ENCODE measurements at regions not wholly inside any gene's neighbourhood (a gene's known extent, or its start where the extent isn't known, plus 50 kb on each side); places are given as distances from the start of the nearest gene placed in this dataset.

- H3K4me2 ChIP-seq (ENCODE audit: low read depth, low read length), result no peak overlapping the region
- H3K79me2 ChIP-seq (ENCODE audit: low read length), result no peaks in the 10 kb centered on the region
- TF ChIP-seq EZH2 (optimal IDR thresholded peaks at IDR 0.05; ENCODE audit: low read depth, low read length), result no peak
- no peak for TF ChIP-seq EZH2phosphoT487 (IDR thresholded peaks at IDR 0.05; ENCODE audit: low read length)
- TF ChIP-seq CTCF (IDR thresholded peaks at IDR 0.05; ENCODE audit: low read length), result no peak
- no peaks in the 10 kb centered on the region for H3K27me3 ChIP-seq (replicated peaks; ENCODE audit: insufficient read depth, low read length)
- no peaks in the 10 kb centered on the region for H3K4me1 ChIP-seq (ENCODE audit: low read length)
- H2AFZ ChIP-seq (ENCODE audit: low read length), result no peak overlapping the region
- H3K27ac ChIP-seq (ENCODE audit: low read length), result no peak overlapping the region
- no peaks in the 10 kb centered on the region for H3K9me3 ChIP-seq (replicated peaks; ENCODE audit: insufficient read depth, low read length)
- H3K36me3 ChIP-seq (replicated peaks; ENCODE audit: insufficient read depth, low read length), result no peaks in the 10 kb centered on the region
- DNase-seq, result no peak
- H4K20me1 ChIP-seq (ENCODE audit: insufficient read depth, low read length), result no peaks in the 10 kb centered on the region
- no peak overlapping the region for H3K4me3 ChIP-seq (ENCODE audit: low read length)
- H3K9me2 ChIP-seq (replicated peaks; ENCODE audit: insufficient read depth, low read length), result no peaks in the 10 kb centered on the region
- H3F3A ChIP-seq (ENCODE audit: insufficient read depth, low read length), result no peaks in the 10 kb centered on the region
- H3K9ac ChIP-seq (ENCODE audit: low read length), result no peak overlapping the region
These were observed 348.0 kb downstream of the NPR3 start for GRCh38 chr5:33059081-33059480.

GRCh38 chr5:33065131-33065530 is 354.0 kb downstream of the NPR3 start:
- Histone ChIP-seq H3K4me3 (ENCODE audit: low read length) (no peak overlapping the region), H3K4me1 (ENCODE audit: low read length) (no peaks in the 10 kb centered on the region), H3K9me2 (replicated peaks; ENCODE audit: insufficient read depth, low read length) (no peaks in the 10 kb centered on the region), H3K36me3 (replicated peaks; ENCODE audit: insufficient read depth, low read length) (no peaks in the 10 kb centered on the region), H3F3A (ENCODE audit: insufficient read depth, low read length) (no peaks in the 10 kb centered on the region), H3K27ac (ENCODE audit: low read length) (no peak overlapping the region), H2AFZ (ENCODE audit: low read length) (no peak overlapping the region), H3K4me2 (ENCODE audit: low read depth, low read length) (no peak overlapping the region), H3K27me3 (replicated peaks; ENCODE audit: insufficient read depth, low read length) (no peaks in the 10 kb centered on the region), H3K79me2 (ENCODE audit: low read length) (no peaks in the 10 kb centered on the region), H3K9me3 (replicated peaks; ENCODE audit: insufficient read depth, low read length) (no peaks in the 10 kb centered on the region), H3K9ac (ENCODE audit: low read length) (no peak overlapping the region), H4K20me1 (ENCODE audit: insufficient read depth, low read length) (no peaks in the 10 kb centered on the region)
- TF ChIP-seq EZH2phosphoT487 (IDR thresholded peaks at IDR 0.05; ENCODE audit: low read length) (no peak), EZH2 (optimal IDR thresholded peaks at IDR 0.05; ENCODE audit: low read depth, low read length) (no peak), CTCF (IDR thresholded peaks at IDR 0.05; ENCODE audit: low read length) (no peak)
- DNase-seq, result no peak

GRCh38 chr5:33067291-33067690 is 356.2 kb downstream of the NPR3 start:
- Histone ChIP-seq H3K36me3 (replicated peaks; ENCODE audit: insufficient read depth, low read length) (no peaks in the 10 kb centered on the region), H3K9me2 (replicated peaks; ENCODE audit: insufficient read depth, low read length) (no peaks in the 10 kb centered on the region), H3K4me3 (ENCODE audit: low read length) (no peak overlapping the region), H3F3A (ENCODE audit: insufficient read depth, low read length) (no peaks in the 10 kb centered on the region), H3K4me2 (ENCODE audit: low read depth, low read length) (no peak overlapping the region), H3K9me3 (replicated peaks; ENCODE audit: insufficient read depth, low read length) (no peaks in the 10 kb centered on the region), H3K27me3 (replicated peaks; ENCODE audit: insufficient read depth, low read length) (no peaks in the 10 kb centered on the region), H3K27ac (ENCODE audit: low read length) (no peak overlapping the region), H3K79me2 (ENCODE audit: low read length) (no peaks in the 10 kb centered on the region), H2AFZ (ENCODE audit: low read length) (no peak overlapping the region), H3K4me1 (ENCODE audit: low read length) (no peaks in the 10 kb centered on the region), H4K20me1 (ENCODE audit: insufficient read depth, low read length) (no peaks in the 10 kb centered on the region), H3K9ac (ENCODE audit: low read length) (no peak overlapping the region)
- no peak for DNase-seq
- TF ChIP-seq CTCF (IDR thresholded peaks at IDR 0.05; ENCODE audit: low read length) (no peak), EZH2 (optimal IDR thresholded peaks at IDR 0.05; ENCODE audit: low read depth, low read length) (no peak), EZH2phosphoT487 (IDR thresholded peaks at IDR 0.05; ENCODE audit: low read length) (no peak)
